ENCODE measurements at regions not wholly inside any gene's neighbourhood (a gene's known extent, or its start where the extent isn't known, plus 50 kb on each side); places are given as distances from the start of the nearest gene placed in this dataset.

- no peak for TF ChIP-seq CTCF (IDR thresholded peaks at IDR 0.05)
- TF ChIP-seq POLR2A (IDR thresholded peaks at IDR 0.05): no peak
These were observed 66.7 kb upstream of the CAST start for GRCh38 chr5:96595300-96596090.

Data from ovary (tissue), 3 donors.